HG03108 (cell line): ENCODE measurements at regions not wholly inside any gene's neighbourhood (a gene's known extent, or its start where the extent isn't known, plus 50 kb on each side); places are given as distances from the start of the nearest gene placed in this dataset.
"Not testable (repeated sequence)": the region's sequence is repeated elsewhere in the genome, so short reads cannot be mapped to it uniquely, and the experiment has no call there.

Source experiments
- ATAC-seq: cut with Tn5 transposase; IDR thresholded peaks from one replicate; pipeline ENCODE4 v1.9.1; 2021; ENCODE audit warnings: moderate library complexity; ENCODE audit not compliant: unreplicated experiment

- ATAC-seq, result no peak
These were observed 1722.9 kb upstream of the AGA start for GRCh38 chr4:179165000-179165738.

- ATAC-seq, result no peak
These were observed 1723.6 kb upstream of the AGA start for GRCh38 chr4:179165862-179166261.

- ATAC-seq, result not testable (repeated sequence)
These were observed 1728.1 kb upstream of the AGA start for GRCh38 chr4:179170308-179170707.

- ATAC-seq, result no peak
These were observed 1740.5 kb upstream of the AGA start for GRCh38 chr4:179182741-179183140.

GRCh38 chr4:179195887-179196286, 1753.7 kb upstream of the AGA start:
- no peak for ATAC-seq

- ATAC-seq, result no peak
These were observed 1754.3 kb upstream of the AGA start for GRCh38 chr4:179196511-179196910.

- ATAC-seq, result no peak
These were observed 1758.4 kb upstream of the AGA start for GRCh38 chr4:179200681-179201080.

- ATAC-seq, result no peak
These were observed 1783.4 kb upstream of the AGA start for GRCh38 chr4:179225594-179225993.

- ATAC-seq, result no peak
These were observed 1806.6 kb upstream of the AGA start for GRCh38 chr4:179248821-179249220.

- ATAC-seq, result no peak
These were observed 1826.6 kb upstream of the AGA start for GRCh38 chr4:179268791-179269190.

- ATAC-seq, result no peak
These were observed 1830.0 kb upstream of the AGA start for GRCh38 chr4:179272282-179272681.

- ATAC-seq, result no peak
These were observed 1836.4 kb upstream of the AGA start for GRCh38 chr4:179278647-179279046.

- no peak for ATAC-seq
These were observed 1843.5 kb upstream of the AGA start for GRCh38 chr4:179285696-179286095.

GRCh38 chr4:179291657-179292056, 1849.4 kb upstream of the AGA start:
- no peak for ATAC-seq

GRCh38 chr4:179292468-179292867, 1850.2 kb upstream of the AGA start:
- no peak for ATAC-seq

- ATAC-seq, result no peak
These were observed 1865.3 kb upstream of the AGA start for GRCh38 chr4:179307297-179308136.

- no peak for ATAC-seq
These were observed 1871.6 kb upstream of the AGA start for GRCh38 chr4:179313823-179314222.

GRCh38 chr4:179325181-179325580, 1882.9 kb upstream of the AGA start:
- ATAC-seq, result no peak

GRCh38 chr4:179328627-179329026, 1886.4 kb upstream of the AGA start:
- no peak for ATAC-seq

GRCh38 chr4:179331362-179331761, 1889.1 kb upstream of the AGA start:
- no peak for ATAC-seq

GRCh38 chr4:179344861-179345260, 1902.6 kb upstream of the AGA start:
- no peak for ATAC-seq

- no peak for ATAC-seq
These were observed 1910.0 kb upstream of the AGA start for GRCh38 chr4:179352221-179352620.
